Dendritic cell treated with granulocyte-macrophage colony-stimulating factor and Interleukin-4, amounts not matched to agents 40 ng/mL and 50 ng/mL, for 4 days (primary cell): ENCODE measurements at regions not wholly inside any gene's neighbourhood (a gene's known extent, or its start where the extent isn't known, plus 50 kb on each side); places are given as distances from the start of the nearest gene placed in this dataset.

Source experiments
- H3K27ac Mint-ChIP-seq: one replicate; pipeline ENCODE4 v1.8.0; 2022; ENCODE audit warnings: mild to moderate bottlenecking, mixed read lengths
- H3K27me3 Mint-ChIP-seq: one replicate; pipeline ENCODE4 v1.8.0; 2022; ENCODE audit warnings: mild to moderate bottlenecking, mixed read lengths
- H3K36me3 Mint-ChIP-seq: one replicate; pipeline ENCODE4 v1.8.0; 2022; ENCODE audit warnings: low read depth, mixed read lengths
- H3K4me1 Mint-ChIP-seq: one replicate; pipeline ENCODE4 v1.8.0; 2022; ENCODE audit warnings: low read depth, mixed read lengths
- H3K4me3 Mint-ChIP-seq: one replicate; pipeline ENCODE4 v1.8.0; 2022; ENCODE audit warnings: mild to moderate bottlenecking, moderate library complexity, mixed read lengths
- H3K9me3 Mint-ChIP-seq: one replicate; pipeline ENCODE4 v1.8.0; 2022; ENCODE audit warnings: mixed read lengths
- intact Hi-C: fragments of 100-400 bp; cut with micrococcal nuclease; formaldehyde crosslinking; loops from one replicate; pipeline ENCODE4 v1.15.0; 2022

DNA sequence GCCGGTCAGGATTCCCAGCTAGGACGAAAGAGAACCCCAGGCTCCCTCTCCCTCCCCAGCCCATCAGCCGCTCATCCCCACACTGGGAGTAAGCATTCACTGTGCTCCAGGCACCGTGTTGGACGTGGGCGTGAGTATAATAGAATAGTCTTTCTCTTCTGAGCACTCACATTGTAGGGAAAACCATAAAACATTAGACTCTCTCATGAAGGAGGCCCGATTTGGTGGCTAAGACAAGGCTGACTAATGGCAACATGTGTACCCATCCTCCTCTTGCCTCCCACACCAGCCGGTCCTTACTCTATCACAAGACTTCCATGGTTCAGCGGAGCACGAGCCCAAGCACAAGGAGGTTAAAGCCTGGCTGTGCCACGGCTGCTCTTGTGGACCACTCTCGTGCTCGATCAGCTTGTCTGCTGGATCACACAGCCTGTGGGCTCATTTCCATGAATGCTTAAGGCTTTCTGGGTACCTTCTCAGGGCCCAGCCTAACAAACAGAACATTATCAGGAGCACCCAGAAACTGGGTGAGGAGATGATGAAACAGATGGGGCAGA, 540.9 kb upstream of the RAB6C start:
- Mint-ChIP-seq H3K9me3 (no peaks in the 10 kb centered on the region), H3K4me3 (no peak overlapping the region), H3K36me3 (no peaks in the 10 kb centered on the region), H3K27me3 (no peaks in the 10 kb centered on the region), H3K27ac (no peak overlapping the region), H3K4me1 (no peaks in the 10 kb centered on the region)
- intact Hi-C loops: no loop called here

GRCh38 chr2:129439406-129440302, 539.8 kb upstream of the RAB6C start:
- Mint-ChIP-seq H3K27me3 (no peaks in the 10 kb centered on the region), H3K4me1 (no peaks in the 10 kb centered on the region), H3K27ac (no peak overlapping the region), H3K36me3 (no peaks in the 10 kb centered on the region), H3K4me3 (no peak overlapping the region), H3K9me3 (no peaks in the 10 kb centered on the region)
- intact Hi-C loops: no loop called here

DNA sequence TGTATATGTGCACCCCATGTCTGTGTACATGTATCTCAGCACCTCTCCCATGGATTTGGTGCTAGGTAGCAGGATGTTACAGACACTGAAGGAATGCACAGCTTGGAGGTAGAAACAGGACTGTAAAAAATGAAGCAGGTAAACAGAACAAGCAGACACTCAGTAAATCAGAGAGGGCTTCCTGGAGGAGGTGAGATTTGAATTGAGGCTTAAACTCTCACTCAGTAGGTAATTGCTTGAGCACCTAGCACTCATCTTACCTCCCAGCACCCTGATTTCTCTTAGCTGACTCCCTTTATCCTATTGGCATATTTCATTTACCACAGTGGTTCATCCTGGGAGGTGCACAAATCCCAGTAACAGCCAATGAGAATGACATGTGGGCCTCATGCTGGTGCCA, 537.9 kb upstream of the RAB6C start:
- intact Hi-C loops: no loop called here
- Mint-ChIP-seq H3K9me3 (no peaks in the 10 kb centered on the region), H3K27ac (no peak overlapping the region), H3K4me3 (no peak overlapping the region), H3K4me1 (no peaks in the 10 kb centered on the region), H3K27me3 (no peaks in the 10 kb centered on the region), H3K36me3 (no peaks in the 10 kb centered on the region)

DNA sequence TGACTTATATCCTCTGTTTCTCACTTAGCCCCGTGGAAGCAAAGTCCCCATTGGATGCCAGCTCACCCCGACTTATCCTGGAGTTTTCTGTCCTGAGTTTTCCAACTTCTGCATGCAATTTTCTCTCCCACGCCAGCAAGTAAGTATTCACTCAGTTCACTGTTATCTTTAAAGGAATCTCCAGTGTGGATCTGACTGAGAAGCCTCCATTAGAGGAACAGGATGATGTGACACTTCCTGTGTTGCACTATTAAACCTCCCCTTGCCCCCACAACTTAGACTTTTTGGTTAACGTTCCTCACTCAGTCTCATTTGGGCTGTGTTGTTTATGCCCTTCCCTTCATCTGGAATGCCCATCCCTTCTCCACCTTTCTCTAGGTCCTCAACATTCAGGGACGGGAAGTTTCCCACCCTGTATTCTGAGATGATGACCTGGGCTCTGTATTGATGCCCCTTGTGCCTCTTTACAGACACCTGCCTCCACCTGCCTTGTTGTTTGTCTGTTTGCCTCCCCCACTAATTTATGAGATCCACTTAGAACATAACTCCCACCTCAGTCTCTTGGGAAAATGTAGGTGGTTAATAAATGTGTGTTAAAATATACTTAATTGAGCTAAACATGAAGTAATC, 536.1 kb upstream of the RAB6C start:
- H3K4me3 Mint-ChIP-seq: no peak overlapping the region
- no peaks in the 10 kb centered on the region for H3K36me3 Mint-ChIP-seq
- intact Hi-C loops: no loop called here
- H3K27ac Mint-ChIP-seq: no peak overlapping the region
- no peaks in the 10 kb centered on the region for H3K27me3 Mint-ChIP-seq
- H3K4me1 Mint-ChIP-seq: no peaks in the 10 kb centered on the region
- no peaks in the 10 kb centered on the region for H3K9me3 Mint-ChIP-seq

DNA sequence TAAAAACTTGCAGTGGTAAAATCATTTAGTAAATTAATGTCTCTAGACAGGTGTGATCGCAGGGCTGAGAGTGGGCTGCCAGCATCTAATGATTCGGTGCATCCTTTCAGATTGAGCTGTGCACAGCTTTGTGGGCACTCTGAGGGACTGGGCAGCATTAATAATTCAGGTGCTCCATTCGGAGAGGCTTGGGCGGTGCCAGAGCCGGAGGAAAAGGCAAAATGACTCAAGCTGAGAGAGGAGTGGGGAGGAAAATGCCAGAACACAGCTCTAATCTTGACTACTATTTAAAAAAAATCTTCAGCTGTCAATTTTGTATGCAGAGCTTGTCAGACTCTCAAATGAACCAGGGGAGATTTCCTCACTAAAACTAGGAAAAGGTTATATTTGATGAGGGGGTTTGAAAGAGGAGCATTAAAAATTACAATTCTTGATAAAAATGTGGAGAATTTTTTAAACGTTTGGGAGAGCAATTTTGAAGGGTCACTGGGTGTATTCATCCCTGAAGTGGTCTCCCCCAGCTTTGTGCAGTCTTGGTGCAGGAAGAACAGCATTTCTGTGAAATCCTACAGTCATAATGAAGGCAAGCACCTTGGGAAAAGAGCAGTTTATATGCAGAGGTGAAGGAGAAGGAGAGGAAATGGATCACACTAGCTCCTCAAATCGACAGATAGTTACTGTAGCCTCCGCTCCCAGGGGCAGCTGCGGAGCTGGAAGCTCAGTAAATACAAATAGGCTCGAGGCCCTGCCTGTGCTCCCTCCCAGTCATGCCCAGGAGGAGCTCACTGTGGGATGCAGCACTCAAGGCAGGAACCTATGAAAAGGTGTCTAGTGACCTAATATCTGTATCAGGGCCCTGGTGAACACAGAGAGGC, 535.4 kb upstream of the RAB6C start:
- intact Hi-C loops: no loop called here
- no peak overlapping the region for H3K4me3 Mint-ChIP-seq
- H3K9me3 Mint-ChIP-seq: no peaks in the 10 kb centered on the region
- H3K36me3 Mint-ChIP-seq: no peaks in the 10 kb centered on the region
- H3K27ac Mint-ChIP-seq: no peak overlapping the region
- H3K4me1 Mint-ChIP-seq: no peaks in the 10 kb centered on the region
- H3K27me3 Mint-ChIP-seq: no peaks in the 10 kb centered on the region

DNA sequence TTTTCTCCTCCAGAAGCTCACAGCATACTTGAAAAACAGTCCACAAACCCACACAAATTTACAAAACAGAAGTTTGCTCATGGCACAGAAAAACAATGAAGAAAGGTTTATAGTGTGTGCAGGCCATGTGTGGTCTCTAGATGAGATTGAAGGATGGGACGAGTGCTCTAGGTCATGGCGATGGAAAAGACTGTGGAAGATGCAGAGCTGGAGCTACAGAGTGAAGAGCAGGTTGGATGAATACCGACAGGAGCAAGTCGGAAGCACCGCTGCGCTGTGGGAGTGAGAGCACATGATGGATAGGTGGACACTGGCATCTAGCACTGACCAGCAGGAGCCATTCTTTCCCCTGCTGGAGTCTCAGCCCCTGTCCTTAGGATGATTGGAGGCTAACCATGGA, 534.7 kb upstream of the RAB6C start:
- intact Hi-C loops: no loop called here
- H3K27ac Mint-ChIP-seq: no peak overlapping the region
- H3K4me3 Mint-ChIP-seq: no peak overlapping the region
- H3K27me3 Mint-ChIP-seq: no peaks in the 10 kb centered on the region
- H3K4me1 Mint-ChIP-seq: no peaks in the 10 kb centered on the region
- no peaks in the 10 kb centered on the region for H3K9me3 Mint-ChIP-seq
- H3K36me3 Mint-ChIP-seq: no peaks in the 10 kb centered on the region

GRCh38 chr2:129456691-129457090, 522.8 kb upstream of the RAB6C start:
- peaks cover 1% of the 10 kb centered on the region for H3K27me3 Mint-ChIP-seq
- intact Hi-C loops: no loop called here
- H3K4me3 Mint-ChIP-seq: no peak overlapping the region
- no peak overlapping the region for H3K27ac Mint-ChIP-seq
- H3K9me3 Mint-ChIP-seq: no peaks in the 10 kb centered on the region
- no peaks in the 10 kb centered on the region for H3K4me1 Mint-ChIP-seq
- no peaks in the 10 kb centered on the region for H3K36me3 Mint-ChIP-seq

DNA sequence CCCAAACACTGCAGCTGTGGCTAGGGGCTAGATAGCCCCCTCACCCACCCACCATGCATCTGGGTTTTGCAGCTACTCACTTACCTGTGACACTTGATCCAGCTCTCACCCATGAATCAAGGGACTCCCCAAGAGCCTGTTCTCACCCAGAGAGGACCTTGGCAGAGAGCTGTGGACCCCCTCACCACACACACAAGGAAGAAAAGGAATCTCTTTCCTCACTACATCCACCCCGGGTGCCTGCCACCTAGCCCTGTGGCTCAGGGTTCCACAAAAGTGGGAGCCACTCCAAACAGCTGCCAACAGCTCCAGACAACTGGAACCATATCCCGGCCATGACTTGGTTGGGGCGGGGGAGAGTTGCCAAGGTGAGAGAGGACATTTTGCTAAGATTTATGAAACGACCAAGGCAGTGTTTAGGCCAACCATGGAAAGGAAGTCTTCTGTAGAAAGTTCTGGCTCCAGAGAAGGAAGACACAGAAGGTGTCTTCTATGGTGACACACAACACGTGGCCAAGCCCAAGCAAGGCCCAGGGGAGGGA, 522.1 kb upstream of the RAB6C start:
- H3K36me3 Mint-ChIP-seq: no peaks in the 10 kb centered on the region
- H3K27me3 Mint-ChIP-seq: peaks cover 1% of the 10 kb centered on the region
- intact Hi-C loops: no loop called here
- H3K4me3 Mint-ChIP-seq: no peak overlapping the region
- H3K27ac Mint-ChIP-seq: no peak overlapping the region
- H3K4me1 Mint-ChIP-seq: no peaks in the 10 kb centered on the region
- H3K9me3 Mint-ChIP-seq: no peaks in the 10 kb centered on the region

GRCh38 chr2:129458006-129458405, 521.5 kb upstream of the RAB6C start:
- Mint-ChIP-seq H3K4me1 (no peaks in the 10 kb centered on the region), H3K9me3 (no peaks in the 10 kb centered on the region), H3K4me3 (no peak overlapping the region), H3K27me3 (no peaks in the 10 kb centered on the region), H3K36me3 (no peaks in the 10 kb centered on the region), H3K27ac (no peak overlapping the region)
- intact Hi-C loops: no loop called here

GRCh38 chr2:129458436-129458835, 521.0 kb upstream of the RAB6C start:
- Mint-ChIP-seq H3K27me3 (no peaks in the 10 kb centered on the region), H3K27ac (no peak overlapping the region), H3K9me3 (no peaks in the 10 kb centered on the region), H3K4me3 (no peak overlapping the region), H3K4me1 (no peaks in the 10 kb centered on the region), H3K36me3 (no peaks in the 10 kb centered on the region)
- intact Hi-C loops: no loop called here

GRCh38 chr2:129459200-129459876, 520.1 kb upstream of the RAB6C start:
- intact Hi-C loops: no loop called here
- H3K27me3 Mint-ChIP-seq: no peaks in the 10 kb centered on the region
- peaks cover 6% of the 10 kb centered on the region for H3K9me3 Mint-ChIP-seq
- H3K4me1 Mint-ChIP-seq: no peaks in the 10 kb centered on the region
- H3K36me3 Mint-ChIP-seq: no peaks in the 10 kb centered on the region
- H3K27ac Mint-ChIP-seq: no peak overlapping the region
- H3K4me3 Mint-ChIP-seq: no peak overlapping the region

DNA sequence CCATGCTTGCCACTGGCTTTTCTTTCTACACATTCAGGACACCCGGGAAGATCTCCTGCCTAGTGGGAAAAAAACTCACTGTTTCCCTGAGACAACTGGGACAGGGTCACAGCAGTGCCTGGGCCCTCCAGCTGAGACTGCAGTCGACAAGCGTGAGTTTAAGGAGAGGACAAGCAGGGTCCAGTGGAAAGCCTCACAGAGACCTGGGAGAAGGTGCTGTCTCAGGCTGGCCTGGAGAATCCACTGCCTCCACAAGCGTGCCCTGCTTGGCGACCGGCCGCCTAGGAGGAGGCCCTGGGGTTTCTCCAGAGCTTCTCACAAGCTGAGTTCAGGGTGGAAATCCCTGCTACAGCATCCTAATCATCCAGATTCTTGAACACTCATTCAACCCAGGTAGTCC, 519.6 kb upstream of the RAB6C start:
- Mint-ChIP-seq H3K4me3 (no peak overlapping the region), H3K36me3 (no peaks in the 10 kb centered on the region), H3K27me3 (no peaks in the 10 kb centered on the region), H3K27ac (no peak overlapping the region), H3K9me3 (peaks cover 11% of the 10 kb centered on the region), H3K4me1 (no peaks in the 10 kb centered on the region)
- intact Hi-C loops: no loop called here
